Progenitor cell of endocrine pancreas (in vitro differentiated cells): ENCODE measurements at regions not wholly inside any gene's neighbourhood (a gene's known extent, or its start where the extent isn't known, plus 50 kb on each side); places are given as distances from the start of the nearest gene placed in this dataset.

Experiments used
- DNase-seq: peaks from one replicate; pipeline ENCODE4 v3.0.0; 2021; ENCODE audit warnings: low spot score; ENCODE audit not compliant: unreplicated experiment
- H3K27ac Mint-ChIP-seq: 2 replicates; pipeline ENCODE4 v1.8.0; 2021; ENCODE audit warnings: mild to moderate bottlenecking, moderate library complexity, mixed read lengths
- H3K27me3 Mint-ChIP-seq: 2 replicates; pipeline ENCODE4 v1.8.0; 2021; ENCODE audit warnings: mixed read lengths
- H3K36me3 Mint-ChIP-seq: 2 replicates; pipeline ENCODE4 v1.8.0; 2022; ENCODE audit warnings: mixed read lengths; ENCODE audit not compliant: insufficient read depth
- H3K4me1 Mint-ChIP-seq: 2 replicates; pipeline ENCODE4 v1.8.0; 2021; ENCODE audit warnings: low read depth, mixed read lengths
- H3K4me3 Mint-ChIP-seq: 2 replicates; pipeline ENCODE4 v1.8.0; 2021; ENCODE audit warnings: low read depth, mild to moderate bottlenecking, moderate library complexity, mixed read lengths
- H3K9me3 Mint-ChIP-seq: 2 replicates; pipeline ENCODE4 v1.8.0; 2021; ENCODE audit warnings: low read depth, mixed read lengths
- TF ChIP-seq, protein P1 (sequence below): fragments of 200-600 bp; sonication (generic); IDR thresholded peaks from one replicate; pipeline ENCODE4 v1.5.0; 2021; ENCODE audit warnings: antibody characterized with exemption, mild to moderate bottlenecking; ENCODE audit not compliant: unreplicated experiment

DNA sequence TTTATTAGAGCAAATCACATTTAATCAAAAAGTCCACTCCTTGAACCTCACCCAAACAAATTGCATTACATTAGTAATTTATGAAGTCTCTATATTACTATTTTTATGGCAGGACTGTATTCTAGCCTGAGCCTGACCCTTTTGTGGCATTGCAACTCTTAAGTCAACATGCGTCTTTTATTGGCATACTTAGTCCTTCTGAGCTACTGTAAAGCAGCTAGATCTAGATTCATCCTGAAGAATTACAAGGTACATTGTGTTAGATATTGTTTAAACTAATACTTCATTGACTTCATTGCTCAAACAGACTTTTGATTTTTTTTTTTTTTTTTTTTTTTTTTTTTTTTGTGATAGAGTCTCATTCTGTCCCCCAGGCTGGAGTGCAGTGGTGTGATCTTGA, 1842.5 kb upstream of the CDH9 start:
- H3K4me3 Mint-ChIP-seq: no peak overlapping the region
- H3K27ac Mint-ChIP-seq: no peak overlapping the region
- H3K27me3 Mint-ChIP-seq: no peaks in the 10 kb centered on the region
- TF ChIP-seq, protein P1, sequence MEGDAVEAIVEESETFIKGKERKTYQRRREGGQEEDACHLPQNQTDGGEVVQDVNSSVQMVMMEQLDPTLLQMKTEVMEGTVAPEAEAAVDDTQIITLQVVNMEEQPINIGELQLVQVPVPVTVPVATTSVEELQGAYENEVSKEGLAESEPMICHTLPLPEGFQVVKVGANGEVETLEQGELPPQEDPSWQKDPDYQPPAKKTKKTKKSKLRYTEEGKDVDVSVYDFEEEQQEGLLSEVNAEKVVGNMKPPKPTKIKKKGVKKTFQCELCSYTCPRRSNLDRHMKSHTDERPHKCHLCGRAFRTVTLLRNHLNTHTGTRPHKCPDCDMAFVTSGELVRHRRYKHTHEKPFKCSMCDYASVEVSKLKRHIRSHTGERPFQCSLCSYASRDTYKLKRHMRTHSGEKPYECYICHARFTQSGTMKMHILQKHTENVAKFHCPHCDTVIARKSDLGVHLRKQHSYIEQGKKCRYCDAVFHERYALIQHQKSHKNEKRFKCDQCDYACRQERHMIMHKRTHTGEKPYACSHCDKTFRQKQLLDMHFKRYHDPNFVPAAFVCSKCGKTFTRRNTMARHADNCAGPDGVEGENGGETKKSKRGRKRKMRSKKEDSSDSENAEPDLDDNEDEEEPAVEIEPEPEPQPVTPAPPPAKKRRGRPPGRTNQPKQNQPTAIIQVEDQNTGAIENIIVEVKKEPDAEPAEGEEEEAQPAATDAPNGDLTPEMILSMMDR: no peak
- DNase-seq: no peak
- H3K9me3 Mint-ChIP-seq: peaks cover 11% of the 10 kb centered on the region
- peaks cover 5% of the 10 kb centered on the region for H3K36me3 Mint-ChIP-seq
- H3K4me1 Mint-ChIP-seq: no peaks in the 10 kb centered on the region

- H3K4me1 Mint-ChIP-seq: no peaks in the 10 kb centered on the region
- TF ChIP-seq, protein P1: no peak
Observed at GRCh38 chr5:28877050-28877449, 1838.7 kb upstream of the CDH9 start.

GRCh38 chr5:28864006-28864405, 1825.6 kb upstream of the CDH9 start:
- TF ChIP-seq, protein P1: no peak
- Mint-ChIP-seq H3K9me3 (peaks cover 15% of the 10 kb centered on the region), H3K36me3 (peaks cover 10% of the 10 kb centered on the region), H3K27ac (peak overlapping the region; percentile 76), H3K4me1 (peaks cover 28% of the 10 kb centered on the region), H3K4me3 (no peak overlapping the region), H3K27me3 (no peaks in the 10 kb centered on the region)
- DNase-seq: no peak

More at GRCh38 chr5:28877050-28877449, 1838.7 kb upstream of the CDH9 start:
- Mint-ChIP-seq H3K36me3 (peaks cover 2% of the 10 kb centered on the region), H3K4me3 (no peak overlapping the region), H3K27me3 (no peaks in the 10 kb centered on the region), H3K9me3 (peaks cover 7% of the 10 kb centered on the region), H3K27ac (no peak overlapping the region)
- DNase-seq: no peak

DNA sequence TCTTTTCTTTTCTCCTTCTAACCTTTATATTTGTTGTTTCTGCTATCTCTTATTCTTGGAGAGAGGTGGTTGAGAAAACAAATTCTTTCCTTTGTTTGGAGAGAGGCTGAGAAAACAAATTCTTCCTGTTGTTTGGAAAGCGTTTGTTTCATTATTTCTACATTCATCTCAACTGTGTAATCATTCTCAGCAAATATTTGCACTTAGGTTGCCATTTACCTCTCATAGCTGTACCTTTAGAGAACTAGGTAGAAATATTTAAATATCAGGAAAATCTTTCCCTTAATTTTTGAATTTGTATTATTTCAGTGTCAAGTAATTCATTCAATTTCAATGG, 1824.4 kb upstream of the CDH9 start:
- Mint-ChIP-seq H3K9me3 (peaks cover 14% of the 10 kb centered on the region), H3K4me1 (peaks cover 31% of the 10 kb centered on the region), H3K27me3 (no peaks in the 10 kb centered on the region), H3K36me3 (peaks cover 10% of the 10 kb centered on the region), H3K27ac (peak overlapping the region; percentile 95), H3K4me3 (peak overlapping the region; percentile 40)
- no peak for DNase-seq
- TF ChIP-seq, protein P1: no peak

- peaks cover 10% of the 10 kb centered on the region for H3K9me3 Mint-ChIP-seq
- no peak for DNase-seq
- peaks cover 36% of the 10 kb centered on the region for H3K4me1 Mint-ChIP-seq
- TF ChIP-seq, protein P1: no peak
- H3K4me3 Mint-ChIP-seq: peak overlapping the region; percentile 40
- H3K36me3 Mint-ChIP-seq: peaks cover 10% of the 10 kb centered on the region
- H3K27ac Mint-ChIP-seq: peak overlapping the region; percentile 95
- H3K27me3 Mint-ChIP-seq: no peaks in the 10 kb centered on the region
Observed at GRCh38 chr5:28862137-28862859, 1823.9 kb upstream of the CDH9 start.
